ENCODE measurements at regions not wholly inside any gene's neighbourhood (a gene's known extent, or its start where the extent isn't known, plus 50 kb on each side); places are given as distances from the start of the nearest gene placed in this dataset.

- TF ChIP-seq EZH2 (IDR thresholded peaks at IDR 0.05; ENCODE audit: borderline replicate concordance, low read length): no peak
- no peak for TF ChIP-seq CTCF (IDR thresholded peaks at IDR 0.05; ENCODE audit: low read length)
Measured at GRCh38 chr20:57001126-57001767, 265.2 kb downstream of the BMP7 start.
